ENCODE measurements at regions not wholly inside any gene's neighbourhood (a gene's known extent, or its start where the extent isn't known, plus 50 kb on each side); places are given as distances from the start of the nearest gene placed in this dataset.

GRCh38 chr14:51439896-51440295 lies 199.8 kb downstream of the TMX1 start:
- H3K27me3 ChIP-seq (ENCODE audit: insufficient read depth, low read length, poor library complexity) = peaks cover 8% of the 10 kb centered on the region
- H3K79me2 ChIP-seq (ENCODE audit: insufficient read depth, low read length) = no peaks in the 10 kb centered on the region
- H3K4me2 ChIP-seq (ENCODE audit: insufficient read depth, low read length) = no peak overlapping the region
- TF ChIP-seq, protein P1, sequence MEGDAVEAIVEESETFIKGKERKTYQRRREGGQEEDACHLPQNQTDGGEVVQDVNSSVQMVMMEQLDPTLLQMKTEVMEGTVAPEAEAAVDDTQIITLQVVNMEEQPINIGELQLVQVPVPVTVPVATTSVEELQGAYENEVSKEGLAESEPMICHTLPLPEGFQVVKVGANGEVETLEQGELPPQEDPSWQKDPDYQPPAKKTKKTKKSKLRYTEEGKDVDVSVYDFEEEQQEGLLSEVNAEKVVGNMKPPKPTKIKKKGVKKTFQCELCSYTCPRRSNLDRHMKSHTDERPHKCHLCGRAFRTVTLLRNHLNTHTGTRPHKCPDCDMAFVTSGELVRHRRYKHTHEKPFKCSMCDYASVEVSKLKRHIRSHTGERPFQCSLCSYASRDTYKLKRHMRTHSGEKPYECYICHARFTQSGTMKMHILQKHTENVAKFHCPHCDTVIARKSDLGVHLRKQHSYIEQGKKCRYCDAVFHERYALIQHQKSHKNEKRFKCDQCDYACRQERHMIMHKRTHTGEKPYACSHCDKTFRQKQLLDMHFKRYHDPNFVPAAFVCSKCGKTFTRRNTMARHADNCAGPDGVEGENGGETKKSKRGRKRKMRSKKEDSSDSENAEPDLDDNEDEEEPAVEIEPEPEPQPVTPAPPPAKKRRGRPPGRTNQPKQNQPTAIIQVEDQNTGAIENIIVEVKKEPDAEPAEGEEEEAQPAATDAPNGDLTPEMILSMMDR (IDR thresholded peaks at IDR 0.05; ENCODE audit: borderline replicate concordance, extremely low read depth, low read length, poor library complexity, severe bottlenecking) = no peak
- no peak for TF ChIP-seq EZH2 (IDR thresholded peaks at IDR 0.05; ENCODE audit: borderline replicate concordance, low read depth, low read length, severe bottlenecking)
- no peak overlapping the region for H3K9ac ChIP-seq (ENCODE audit: low read depth, low read length)
- H4K20me1 ChIP-seq (ENCODE audit: insufficient read depth, low read length) = no peaks in the 10 kb centered on the region
- H3K27ac ChIP-seq (ENCODE audit: low read length) = no peak overlapping the region
- DNase-seq (no peak), ATAC-seq (ENCODE audit: insufficient read depth, low read depth) (no peak)
- H3K9me3 ChIP-seq (ENCODE audit: insufficient read depth, low read length, severe bottlenecking) = no peaks in the 10 kb centered on the region
- no peak overlapping the region for H3K4me3 ChIP-seq (ENCODE audit: low read depth in 1 of 2, low read length in 2 of 2)
- no peaks in the 10 kb centered on the region for H3K36me3 ChIP-seq (ENCODE audit: insufficient read depth, low read length)
- no peaks in the 10 kb centered on the region for H3K4me1 ChIP-seq (ENCODE audit: insufficient read depth, low read length)
- H2AFZ ChIP-seq (ENCODE audit: low read depth, low read length) = no peak overlapping the region

DNA sequence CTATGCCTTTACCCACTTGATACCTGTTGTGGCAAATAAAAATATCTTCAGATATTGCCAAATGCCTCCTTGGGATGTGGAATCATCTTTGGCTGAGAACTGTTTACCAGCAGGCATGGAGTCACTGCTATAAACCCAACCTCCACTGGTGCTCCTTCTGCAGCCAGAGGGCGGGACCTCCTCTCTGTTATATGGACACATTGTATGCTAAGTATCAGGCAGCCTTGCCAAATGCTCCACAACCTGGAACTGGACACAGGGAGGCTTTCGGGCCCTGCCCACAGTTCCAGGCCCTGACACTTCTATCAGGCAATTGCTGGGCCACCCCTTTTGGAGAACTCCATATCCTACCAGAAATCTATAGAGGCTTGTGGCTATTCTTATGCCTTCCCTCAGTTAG lies 201.0 kb downstream of the TMX1 start:
- H3K4me2 ChIP-seq (ENCODE audit: insufficient read depth, low read length) = no peak overlapping the region
- no peaks in the 10 kb centered on the region for H3K79me2 ChIP-seq (ENCODE audit: insufficient read depth, low read length)
- no peak overlapping the region for H3K4me3 ChIP-seq (ENCODE audit: low read depth in 1 of 2, low read length in 2 of 2)
- no peak overlapping the region for H3K9ac ChIP-seq (ENCODE audit: low read depth, low read length)
- H3K27me3 ChIP-seq (ENCODE audit: insufficient read depth, low read length, poor library complexity) = peaks cover 8% of the 10 kb centered on the region
- no peak for ATAC-seq (ENCODE audit: insufficient read depth, low read depth)
- H2AFZ ChIP-seq (ENCODE audit: low read depth, low read length) = no peak overlapping the region
- H3K27ac ChIP-seq (ENCODE audit: low read length) = no peak overlapping the region
- no peaks in the 10 kb centered on the region for H3K9me3 ChIP-seq (ENCODE audit: insufficient read depth, low read length, severe bottlenecking)
- no peaks in the 10 kb centered on the region for H3K4me1 ChIP-seq (ENCODE audit: insufficient read depth, low read length)
- H3K36me3 ChIP-seq (ENCODE audit: insufficient read depth, low read length) = no peaks in the 10 kb centered on the region
- DNase-seq = no peak
- H4K20me1 ChIP-seq (ENCODE audit: insufficient read depth, low read length) = no peaks in the 10 kb centered on the region
- TF ChIP-seq, protein P1 (IDR thresholded peaks at IDR 0.05; ENCODE audit: borderline replicate concordance, extremely low read depth, low read length, poor library complexity, severe bottlenecking) = no peak
- no peak for TF ChIP-seq EZH2 (IDR thresholded peaks at IDR 0.05; ENCODE audit: borderline replicate concordance, low read depth, low read length, severe bottlenecking)

- no peak overlapping the region for H3K4me3 ChIP-seq (ENCODE audit: low read depth in 1 of 2, low read length in 2 of 2)
- H3K4me1 ChIP-seq (ENCODE audit: insufficient read depth, low read length) = no peaks in the 10 kb centered on the region
- no peaks in the 10 kb centered on the region for H3K36me3 ChIP-seq (ENCODE audit: insufficient read depth, low read length)
- H2AFZ ChIP-seq (ENCODE audit: low read depth, low read length) = no peak overlapping the region
- H3K79me2 ChIP-seq (ENCODE audit: insufficient read depth, low read length) = no peaks in the 10 kb centered on the region
- H3K27me3 ChIP-seq (ENCODE audit: insufficient read depth, low read length, poor library complexity) = peaks cover 8% of the 10 kb centered on the region
- no peaks in the 10 kb centered on the region for H4K20me1 ChIP-seq (ENCODE audit: insufficient read depth, low read length)
- no peak overlapping the region for H3K4me2 ChIP-seq (ENCODE audit: insufficient read depth, low read length)
- H3K9ac ChIP-seq (ENCODE audit: low read depth, low read length) = no peak overlapping the region
- H3K27ac ChIP-seq (ENCODE audit: low read length) = no peak overlapping the region
- H3K9me3 ChIP-seq (ENCODE audit: insufficient read depth, low read length, severe bottlenecking) = no peaks in the 10 kb centered on the region
- TF ChIP-seq, protein P1 (IDR thresholded peaks at IDR 0.05; ENCODE audit: borderline replicate concordance, extremely low read depth, low read length, poor library complexity, severe bottlenecking) = no peak
- no peak for TF ChIP-seq EZH2 (IDR thresholded peaks at IDR 0.05; ENCODE audit: borderline replicate concordance, low read depth, low read length, severe bottlenecking)
- DNase-seq (no peak), ATAC-seq (ENCODE audit: insufficient read depth, low read depth) (no peak)
Observed at GRCh38 chr14:51442513-51443175, 202.6 kb downstream of the TMX1 start.
